ENCODE measurements at regions not wholly inside any gene's neighbourhood (a gene's known extent, or its start where the extent isn't known, plus 50 kb on each side); places are given as distances from the start of the nearest gene placed in this dataset.
"Not testable (repeated sequence)": the region's sequence is repeated elsewhere in the genome, so short reads cannot be mapped to it uniquely, and the experiment has no call there.

DNA sequence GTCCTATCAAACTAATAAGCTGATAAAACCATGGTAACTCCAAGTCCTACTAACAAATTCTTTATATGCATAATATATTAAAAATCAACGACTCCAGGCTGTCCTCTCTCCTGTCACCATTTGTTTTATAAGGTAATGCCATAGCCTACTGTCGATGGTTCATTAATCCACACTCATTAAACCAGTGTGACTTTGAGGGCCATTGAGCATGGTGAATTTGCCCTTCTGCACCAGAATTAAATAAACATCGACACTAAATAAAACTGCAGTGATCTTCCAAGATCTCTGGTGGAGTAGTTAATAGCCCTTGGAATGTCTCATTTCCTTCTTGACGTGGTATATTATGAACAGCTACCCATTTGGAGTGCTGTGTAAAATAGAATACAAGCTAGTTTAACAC is 358.5 kb downstream of the CBLN4 start:
- DNase-seq (ENCODE audit: low read depth in 4 of 6, low spot score in 6 of 6) = peak in 1 of 6 donors; percentile 68
- no peaks in the 10 kb centered on the region for H3K27me3 ChIP-seq (ENCODE audit: control insufficient read depth, insufficient read depth, low read length)
- no peaks in the 10 kb centered on the region for H3K36me3 ChIP-seq (ENCODE audit: control insufficient read depth, insufficient read depth, low read length)
- no CpG with 5 or more reads among the region's 4 CpGs for WGBS (ENCODE audit: insufficient coverage)
- no peaks in the 10 kb centered on the region for H3K4me1 ChIP-seq (ENCODE audit: control insufficient read depth, insufficient read depth, low read length)
- no peak overlapping the region for H3K27ac ChIP-seq (ENCODE audit: low read depth, low read length)
- H3K9me3 ChIP-seq (ENCODE audit: control insufficient read depth, insufficient read depth, low read length) = no peaks in the 10 kb centered on the region
- no peak overlapping the region for H3K4me3 ChIP-seq (ENCODE audit: low read depth, low read length)

DNA sequence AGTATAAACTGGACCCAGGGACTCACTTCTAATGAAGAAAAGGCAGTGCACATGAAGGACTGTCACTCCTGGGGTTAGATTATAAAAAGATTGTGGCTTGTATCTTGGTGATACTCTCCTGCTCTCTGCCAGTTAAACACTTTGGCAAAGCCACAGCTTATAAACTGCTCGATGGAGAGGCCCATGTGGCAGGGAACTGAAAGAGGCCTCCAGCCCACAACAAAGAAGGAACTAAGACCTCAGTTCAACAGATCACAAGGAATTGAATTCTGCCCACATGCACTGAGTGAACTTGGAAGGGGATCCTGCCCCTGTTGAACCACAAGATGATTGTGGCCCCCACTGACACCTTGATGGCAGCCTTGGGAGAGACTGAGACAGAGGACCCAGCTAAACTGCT is 363.8 kb downstream of the CBLN4 start:
- no peaks in the 10 kb centered on the region for H3K27me3 ChIP-seq (ENCODE audit: control insufficient read depth, insufficient read depth, low read length)
- H3K4me3 ChIP-seq (ENCODE audit: low read depth, low read length) = no peak overlapping the region
- no peaks in the 10 kb centered on the region for H3K36me3 ChIP-seq (ENCODE audit: control insufficient read depth, insufficient read depth, low read length)
- H3K4me1 ChIP-seq (ENCODE audit: control insufficient read depth, insufficient read depth, low read length) = no peaks in the 10 kb centered on the region
- no peaks in the 10 kb centered on the region for H3K9me3 ChIP-seq (ENCODE audit: control insufficient read depth, insufficient read depth, low read length)
- no peak for DNase-seq (ENCODE audit: low read depth in 4 of 6, low spot score in 6 of 6)
- H3K27ac ChIP-seq (ENCODE audit: low read depth, low read length) = no peak overlapping the region
- WGBS (ENCODE audit: insufficient coverage) = 67% methylated on average over 1 of the region's 1 CpG

DNA sequence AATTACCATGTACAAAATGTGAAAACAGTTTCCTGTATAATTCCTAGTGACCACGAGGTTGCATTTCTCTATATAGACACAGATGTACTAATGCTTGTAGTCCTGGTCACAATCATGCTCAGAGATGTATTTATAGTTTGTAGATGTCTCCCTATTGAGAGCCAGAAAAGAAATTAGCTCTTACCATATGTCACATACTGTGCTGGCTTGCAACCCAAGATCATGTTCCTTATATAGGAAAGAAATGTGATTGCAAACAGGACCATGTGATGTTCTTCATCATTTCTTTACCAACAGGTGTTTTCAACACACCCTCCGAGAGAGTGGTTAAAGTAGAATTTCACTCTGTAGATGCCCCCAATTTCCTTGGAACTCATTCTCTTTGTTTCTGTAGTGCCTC is 369.4 kb downstream of the CBLN4 start:
- Histone ChIP-seq H3K9me3 (ENCODE audit: control insufficient read depth, insufficient read depth, low read length) (peaks cover 1% of the 10 kb centered on the region), H3K27me3 (ENCODE audit: control insufficient read depth, insufficient read depth, low read length) (no peaks in the 10 kb centered on the region), H3K4me3 (ENCODE audit: low read depth, low read length) (no peak overlapping the region), H3K36me3 (ENCODE audit: control insufficient read depth, insufficient read depth, low read length) (no peaks in the 10 kb centered on the region), H3K27ac (ENCODE audit: low read depth, low read length) (no peak overlapping the region), H3K4me1 (ENCODE audit: control insufficient read depth, insufficient read depth, low read length) (no peaks in the 10 kb centered on the region)
- DNase-seq (ENCODE audit: low read depth in 4 of 6, low spot score in 6 of 6) = peak in 1 of 6 donors; percentile 27
- WGBS (ENCODE audit: insufficient coverage) = no CpG with 5 or more reads among the region's 2 CpGs

DNA sequence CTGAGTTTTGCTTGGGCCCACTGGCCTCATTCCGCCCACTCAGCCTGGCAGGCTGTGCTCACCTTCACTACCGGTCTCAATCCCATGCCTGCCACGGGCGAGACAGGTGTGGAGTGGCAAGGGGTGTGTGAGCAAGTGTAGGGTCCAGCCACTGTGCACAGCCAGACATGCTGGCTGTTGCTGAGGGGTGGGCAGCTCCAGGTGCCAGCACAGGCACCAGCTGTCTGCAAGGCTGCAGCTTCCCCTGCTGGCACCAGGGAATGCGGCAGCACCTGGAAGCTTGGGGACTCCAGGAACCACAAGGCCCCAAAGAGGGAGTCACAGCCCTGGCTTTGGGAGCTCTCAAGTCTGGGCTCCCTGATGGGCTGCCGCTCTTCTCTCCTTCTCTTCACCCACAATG is 372.7 kb downstream of the CBLN4 start:
- Histone ChIP-seq H3K36me3 (ENCODE audit: control insufficient read depth, insufficient read depth, low read length) (no peaks in the 10 kb centered on the region), H3K9me3 (ENCODE audit: control insufficient read depth, insufficient read depth, low read length) (peaks cover 1% of the 10 kb centered on the region), H3K4me1 (ENCODE audit: control insufficient read depth, insufficient read depth, low read length) (no peaks in the 10 kb centered on the region), H3K27me3 (ENCODE audit: control insufficient read depth, insufficient read depth, low read length) (no peaks in the 10 kb centered on the region), H3K4me3 (ENCODE audit: low read depth, low read length) (no peak overlapping the region), H3K27ac (ENCODE audit: low read depth, low read length) (no peak overlapping the region)
- no peak for DNase-seq (ENCODE audit: low read depth in 4 of 6, low spot score in 6 of 6)
- WGBS (ENCODE audit: insufficient coverage) = 87% methylated on average over 6 of the region's 6 CpGs

DNA sequence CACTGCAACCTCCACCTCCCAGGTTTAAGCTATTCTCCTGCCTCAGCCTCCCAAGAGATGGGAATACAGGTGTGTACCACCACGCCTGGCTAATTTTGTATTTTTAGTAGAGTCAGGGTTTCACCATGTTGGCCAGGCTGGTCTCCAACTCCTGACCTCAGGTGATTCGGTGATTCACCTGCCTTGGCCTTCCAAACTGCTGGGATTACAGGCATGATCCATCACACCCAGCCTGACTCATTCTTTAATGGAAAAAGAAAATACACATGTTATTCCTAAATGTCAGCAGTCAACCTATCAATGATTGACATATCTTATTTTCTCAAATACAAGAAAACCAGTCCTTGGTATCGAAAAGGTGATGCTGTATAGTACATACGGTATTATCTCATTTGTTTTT is 376.2 kb downstream of the CBLN4 start:
- not testable (repeated sequence) for H3K9me3 ChIP-seq (ENCODE audit: control insufficient read depth, insufficient read depth, low read length); H3K27me3 ChIP-seq (ENCODE audit: control insufficient read depth, insufficient read depth, low read length); H3K4me1 ChIP-seq (ENCODE audit: control insufficient read depth, insufficient read depth, low read length); DNase-seq (ENCODE audit: low read depth in 4 of 6, low spot score in 6 of 6); H3K36me3 ChIP-seq (ENCODE audit: control insufficient read depth, insufficient read depth, low read length); H3K4me3 ChIP-seq (ENCODE audit: low read depth, low read length); H3K27ac ChIP-seq (ENCODE audit: low read depth, low read length)
- WGBS (ENCODE audit: insufficient coverage) = 100% methylated on average over 1 of the region's 4 CpGs

DNA sequence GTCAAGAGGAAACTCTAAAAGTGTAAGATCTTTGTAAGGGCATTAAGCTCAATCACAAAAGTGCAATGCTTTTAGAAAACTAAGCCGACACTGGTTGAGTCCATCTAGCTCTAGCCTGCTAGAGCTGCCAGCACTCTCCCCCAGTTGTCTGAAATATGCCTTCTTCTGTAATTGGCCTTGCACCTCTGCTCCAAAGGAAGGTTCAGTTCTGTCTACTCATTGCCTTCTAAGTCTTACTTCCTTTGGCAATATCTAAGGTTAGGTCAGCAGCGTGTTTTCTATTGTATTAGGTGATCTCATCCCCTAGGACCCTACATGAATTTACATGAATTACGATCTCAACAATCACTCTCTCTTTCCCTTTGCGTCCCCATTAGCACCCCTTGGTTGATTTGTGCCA is 378.6 kb downstream of the CBLN4 start:
- H3K27ac ChIP-seq (ENCODE audit: low read depth, low read length) = no peak overlapping the region
- no peaks in the 10 kb centered on the region for H3K4me1 ChIP-seq (ENCODE audit: control insufficient read depth, insufficient read depth, low read length)
- H3K36me3 ChIP-seq (ENCODE audit: control insufficient read depth, insufficient read depth, low read length) = no peaks in the 10 kb centered on the region
- no peaks in the 10 kb centered on the region for H3K9me3 ChIP-seq (ENCODE audit: control insufficient read depth, insufficient read depth, low read length)
- H3K27me3 ChIP-seq (ENCODE audit: control insufficient read depth, insufficient read depth, low read length) = no peaks in the 10 kb centered on the region
- no peak overlapping the region for H3K4me3 ChIP-seq (ENCODE audit: low read depth, low read length)
- no peak for DNase-seq (ENCODE audit: low read depth in 4 of 6, low spot score in 6 of 6)
- 100% methylated on average over 1 of the region's 4 CpGs for WGBS (ENCODE audit: insufficient coverage)

DNA sequence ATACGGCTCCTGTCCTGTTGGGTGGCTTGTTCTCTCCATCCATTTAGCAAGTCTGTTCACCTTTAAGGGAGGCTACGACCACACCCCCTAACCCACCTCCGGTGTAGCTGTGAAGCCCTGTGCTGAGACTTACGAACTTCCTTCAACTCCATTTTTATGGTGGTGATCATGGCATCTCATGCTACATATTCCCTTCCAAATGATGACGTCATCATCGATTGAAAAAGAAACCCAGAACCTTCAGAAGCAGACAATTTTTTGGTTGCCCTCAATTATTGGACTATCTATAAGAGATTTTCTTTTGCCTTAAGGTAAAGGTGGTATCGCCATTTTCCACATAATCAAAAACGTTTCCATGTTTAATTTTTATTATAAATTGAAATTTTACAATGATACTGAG is 389.0 kb downstream of the CBLN4 start:
- 93% methylated on average over 2 of the region's 8 CpGs for WGBS (ENCODE audit: insufficient coverage)
- no peaks in the 10 kb centered on the region for H3K27me3 ChIP-seq (ENCODE audit: control insufficient read depth, insufficient read depth, low read length)
- DNase-seq (ENCODE audit: low read depth in 4 of 6, low spot score in 6 of 6) = no peak
- H3K36me3 ChIP-seq (ENCODE audit: control insufficient read depth, insufficient read depth, low read length) = no peaks in the 10 kb centered on the region
- no peaks in the 10 kb centered on the region for H3K9me3 ChIP-seq (ENCODE audit: control insufficient read depth, insufficient read depth, low read length)
- H3K4me1 ChIP-seq (ENCODE audit: control insufficient read depth, insufficient read depth, low read length) = no peaks in the 10 kb centered on the region
- no peak overlapping the region for H3K27ac ChIP-seq (ENCODE audit: low read depth, low read length)
- H3K4me3 ChIP-seq (ENCODE audit: low read depth, low read length) = no peak overlapping the region

DNA sequence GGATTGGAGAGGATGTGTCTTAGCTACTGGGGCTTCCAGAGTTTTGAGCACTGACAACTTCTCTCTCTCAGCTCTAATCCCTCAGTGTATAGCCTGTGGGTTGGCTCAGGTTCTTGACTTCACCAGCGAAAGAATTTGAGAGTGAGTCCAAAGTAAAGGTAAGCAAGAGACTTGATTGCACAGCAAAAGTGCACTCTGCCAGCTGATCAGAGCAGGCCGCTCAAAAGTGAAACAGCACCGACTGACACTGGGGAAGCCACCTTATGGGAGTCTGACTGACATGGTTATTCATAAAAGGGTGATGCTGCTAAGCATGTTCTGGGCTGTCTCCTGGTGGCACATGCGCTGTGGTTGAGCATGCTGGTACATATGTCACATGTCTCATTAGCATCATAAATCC is 389.5 kb downstream of the CBLN4 start:
- Histone ChIP-seq H3K4me1 (ENCODE audit: control insufficient read depth, insufficient read depth, low read length) (no peaks in the 10 kb centered on the region), H3K4me3 (ENCODE audit: low read depth, low read length) (no peak overlapping the region), H3K27me3 (ENCODE audit: control insufficient read depth, insufficient read depth, low read length) (no peaks in the 10 kb centered on the region), H3K36me3 (ENCODE audit: control insufficient read depth, insufficient read depth, low read length) (no peaks in the 10 kb centered on the region), H3K27ac (ENCODE audit: low read depth, low read length) (no peak overlapping the region), H3K9me3 (ENCODE audit: control insufficient read depth, insufficient read depth, low read length) (no peaks in the 10 kb centered on the region)
- DNase-seq (ENCODE audit: low read depth in 4 of 6, low spot score in 6 of 6) = no peak
- WGBS (ENCODE audit: insufficient coverage) = 100% methylated on average over 4 of the region's 4 CpGs

DNA sequence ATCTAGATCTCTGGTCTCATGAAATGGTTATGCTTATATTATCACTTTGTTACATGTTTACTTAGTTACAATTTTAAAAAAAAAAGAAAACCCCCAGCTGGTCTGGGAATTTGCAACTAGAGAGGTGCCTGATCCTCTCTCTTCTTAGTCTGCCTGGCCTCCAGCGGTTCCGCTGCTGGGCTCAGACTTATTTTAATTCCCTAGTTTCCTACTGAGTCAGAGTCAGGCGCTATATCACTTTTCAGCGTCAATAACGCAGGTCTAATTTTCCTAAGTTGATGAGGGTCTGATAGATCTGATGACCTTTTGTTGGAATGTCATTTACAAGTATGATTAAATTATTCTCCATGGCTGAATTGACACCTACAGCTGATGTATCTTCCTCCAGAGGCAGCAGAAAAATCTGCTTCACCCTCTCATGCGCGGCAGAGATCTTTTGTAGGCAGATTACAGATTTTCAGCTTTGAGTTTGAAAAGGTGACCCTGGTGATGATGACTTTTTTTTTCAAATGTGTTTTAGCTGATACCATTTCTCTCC is 391.0 kb downstream of the CBLN4 start:
- Histone ChIP-seq H3K4me3 (ENCODE audit: low read depth, low read length) (no peak overlapping the region), H3K9me3 (ENCODE audit: control insufficient read depth, insufficient read depth, low read length) (no peaks in the 10 kb centered on the region), H3K36me3 (ENCODE audit: control insufficient read depth, insufficient read depth, low read length) (no peaks in the 10 kb centered on the region), H3K27ac (ENCODE audit: low read depth, low read length) (no peak overlapping the region), H3K4me1 (ENCODE audit: control insufficient read depth, insufficient read depth, low read length) (no peaks in the 10 kb centered on the region), H3K27me3 (ENCODE audit: control insufficient read depth, insufficient read depth, low read length) (no peaks in the 10 kb centered on the region)
- DNase-seq (ENCODE audit: low read depth in 4 of 6, low spot score in 6 of 6) = peak in 1 of 6 donors; percentile 56
- WGBS (ENCODE audit: insufficient coverage) = no CpG with 5 or more reads among the region's 7 CpGs

DNA sequence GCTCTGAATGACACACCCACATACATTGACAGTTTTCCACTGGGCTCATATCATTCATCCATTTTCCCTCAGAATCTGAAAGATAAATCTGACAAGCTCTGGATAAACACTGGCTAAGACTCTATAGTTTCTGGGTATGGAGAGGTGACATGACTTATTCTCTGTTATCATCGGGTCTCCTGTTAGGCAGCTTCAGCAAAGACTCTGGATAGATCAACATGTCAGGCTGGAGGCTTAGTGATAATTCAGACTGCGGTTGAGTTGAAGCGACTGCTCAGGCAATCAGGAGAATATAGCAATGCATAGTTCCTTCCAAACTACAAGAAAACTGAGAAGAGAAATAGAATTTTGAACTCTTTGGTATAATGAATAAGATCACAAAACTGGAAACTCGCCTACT is 394.6 kb downstream of the CBLN4 start:
- no peak overlapping the region for H3K4me3 ChIP-seq (ENCODE audit: low read depth, low read length)
- H3K4me1 ChIP-seq (ENCODE audit: control insufficient read depth, insufficient read depth, low read length) = no peaks in the 10 kb centered on the region
- 88% methylated on average over 1 of the region's 4 CpGs for WGBS (ENCODE audit: insufficient coverage)
- no peaks in the 10 kb centered on the region for H3K36me3 ChIP-seq (ENCODE audit: control insufficient read depth, insufficient read depth, low read length)
- H3K9me3 ChIP-seq (ENCODE audit: control insufficient read depth, insufficient read depth, low read length) = no peaks in the 10 kb centered on the region
- H3K27me3 ChIP-seq (ENCODE audit: control insufficient read depth, insufficient read depth, low read length) = no peaks in the 10 kb centered on the region
- peak in 1 of 6 donors; percentile 34 for DNase-seq (ENCODE audit: low read depth in 4 of 6, low spot score in 6 of 6)
- no peak overlapping the region for H3K27ac ChIP-seq (ENCODE audit: low read depth, low read length)

All from spinal cord (tissue), 9 donors.